ENCODE measurements at regions not wholly inside any gene's neighbourhood (a gene's known extent, or its start where the extent isn't known, plus 50 kb on each side); places are given as distances from the start of the nearest gene placed in this dataset.
A peak's percentile ranks its signal among the peaks of the same experiment; 100 is the strongest.

DNA sequence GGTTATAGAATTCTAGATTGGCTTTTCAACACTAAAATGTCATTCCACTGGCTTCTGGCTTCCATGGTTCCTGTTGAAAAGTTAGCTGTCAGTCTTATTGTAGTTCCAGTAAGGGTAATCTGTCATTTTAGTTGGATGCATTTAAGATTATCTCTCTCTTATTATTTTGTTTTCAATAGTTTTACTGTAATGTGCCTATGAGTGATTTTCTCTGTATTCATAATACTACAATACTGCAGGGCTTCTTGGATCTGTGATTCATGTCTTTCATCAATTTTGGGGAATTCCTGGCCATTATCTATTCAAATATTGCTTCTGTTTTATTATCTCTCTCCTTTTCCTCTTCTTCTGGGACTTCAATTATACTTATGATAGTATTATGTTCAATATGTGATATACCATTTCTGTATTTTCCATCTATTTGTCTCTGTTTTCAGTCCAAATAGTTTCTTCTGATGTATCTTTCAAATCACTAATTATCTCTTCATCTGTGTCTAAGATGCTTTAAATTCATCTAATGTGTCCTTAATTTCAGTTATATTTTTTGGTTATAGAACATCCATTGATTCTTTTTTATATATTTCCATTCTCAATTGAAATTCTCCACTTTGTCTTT is 101.5 kb downstream of the KCTD15 start:
- no peak for FAIRE-seq
- DNase-seq (ENCODE audit: low spot score): no peak

GRCh38 chr19:33900817-33901216 is 104.1 kb downstream of the KCTD15 start:
- DNase-seq (ENCODE audit: low spot score) (no peak), FAIRE-seq (no peak)

GRCh38 chr19:33902395-33902794 is 105.7 kb downstream of the KCTD15 start:
- no peak for DNase-seq (ENCODE audit: low spot score)
- no peak for FAIRE-seq

DNA sequence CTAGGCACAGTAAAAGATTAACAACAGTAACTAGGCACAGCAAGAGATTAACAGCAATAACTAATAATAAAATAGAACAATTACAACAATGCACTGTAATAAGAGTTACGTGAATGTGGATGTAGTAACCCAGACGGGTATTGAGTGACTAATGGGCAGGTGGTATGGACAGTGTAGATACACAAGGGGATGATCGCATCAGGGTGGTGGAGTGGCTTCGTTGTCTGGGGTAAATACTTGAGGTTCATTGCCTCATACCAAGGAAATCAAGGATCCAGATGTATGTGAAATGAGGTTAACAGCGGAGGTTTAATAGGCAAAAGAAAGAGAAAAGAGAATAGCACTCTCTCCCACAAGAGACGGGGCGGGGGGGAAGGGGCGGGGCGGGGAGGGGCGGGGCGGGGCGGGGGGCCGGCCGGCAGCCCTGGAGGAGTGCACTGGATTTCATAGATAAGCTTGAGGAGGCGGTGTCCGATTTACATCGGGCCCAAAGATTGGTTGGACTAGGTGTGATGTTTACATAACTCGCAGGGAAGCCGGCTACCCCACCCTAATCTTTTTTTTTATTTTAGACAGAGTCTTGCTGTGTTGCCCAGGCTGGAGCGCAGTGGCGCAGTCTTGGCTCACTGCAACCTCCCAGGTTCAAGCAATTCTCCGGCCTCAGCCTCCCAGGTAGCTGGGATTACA is 106.3 kb downstream of the KCTD15 start:
- no peak for DNase-seq (ENCODE audit: low spot score)
- FAIRE-seq: no peak

GRCh38 chr19:33903489-33903850 is 106.8 kb downstream of the KCTD15 start:
- DNase-seq (ENCODE audit: low spot score): no peak
- FAIRE-seq: no peak

- no peak for FAIRE-seq
These were observed 108.0 kb downstream of the KCTD15 start for GRCh38 chr19:33904681-33905080.

GRCh38 chr19:33905473-33905936 is 108.8 kb downstream of the KCTD15 start:
- no peak for DNase-seq (ENCODE audit: low spot score)

More at GRCh38 chr19:33904681-33905080, 108.0 kb downstream of the KCTD15 start:
- peak; percentile 34 for DNase-seq (ENCODE audit: low spot score)

GRCh38 chr19:33905937-33906577 is 109.4 kb downstream of the KCTD15 start:
- FAIRE-seq: no peak
- peak; percentile 31 for DNase-seq (ENCODE audit: low spot score)

More at GRCh38 chr19:33905473-33905936, 108.8 kb downstream of the KCTD15 start:
- FAIRE-seq: no peak

DNA sequence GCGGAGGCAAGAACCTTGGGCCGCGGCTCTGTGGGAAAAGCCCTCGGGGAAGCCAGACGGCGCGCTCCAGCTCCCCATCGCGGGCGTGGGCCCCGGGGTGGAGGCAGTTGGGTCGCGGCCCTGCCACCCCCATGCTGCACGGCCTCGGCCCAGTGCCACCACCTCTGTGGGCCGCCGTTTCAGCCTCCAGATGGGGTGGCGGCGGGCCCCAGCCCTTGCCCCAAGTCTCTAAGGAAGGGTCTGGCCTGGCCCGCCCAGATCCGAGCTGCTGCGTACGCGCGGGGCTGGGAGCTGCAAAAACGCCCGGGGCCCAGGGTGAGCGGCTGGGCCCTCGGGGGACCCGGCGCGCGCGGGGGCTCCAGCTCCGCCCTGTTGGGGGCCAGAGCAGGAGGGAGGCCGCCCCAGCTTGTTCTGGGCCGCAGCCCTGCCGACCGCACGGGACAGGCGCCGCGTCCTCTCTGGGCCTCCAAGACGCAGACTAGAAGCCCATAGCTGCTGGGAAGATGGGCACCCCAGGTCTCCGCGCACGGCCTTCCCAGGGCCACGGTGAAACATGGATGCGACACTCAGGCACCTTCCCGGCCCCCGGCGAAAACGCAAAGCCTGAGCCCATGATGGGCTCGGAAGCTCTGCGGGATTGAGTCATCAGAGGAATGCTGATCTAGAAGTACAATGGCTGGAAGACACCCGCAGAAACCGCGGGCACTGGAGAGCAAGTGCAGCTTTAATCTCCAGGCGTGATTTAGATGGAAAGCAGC is 110.1 kb downstream of the KCTD15 start:
- FAIRE-seq (no peak), DNase-seq (ENCODE audit: low spot score) (no peak)

DNA sequence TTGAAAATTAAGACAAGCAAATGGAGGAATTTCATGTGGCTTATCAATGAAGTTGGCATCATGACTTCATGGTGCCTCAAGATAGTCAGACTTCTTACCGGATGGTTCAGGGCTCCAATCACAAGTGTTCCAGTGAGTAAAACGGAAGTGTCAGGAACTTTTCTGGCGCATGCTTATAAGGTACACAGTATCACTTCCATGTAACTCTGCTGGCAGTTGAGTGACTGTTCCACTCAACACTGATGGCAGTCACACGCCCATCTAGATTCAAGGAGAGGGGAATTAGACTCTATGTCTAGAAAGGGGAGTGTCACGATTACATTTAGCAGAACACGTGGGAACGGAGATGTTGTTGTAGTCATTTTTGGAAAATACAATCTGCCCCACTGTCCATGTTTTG is 114.3 kb downstream of the KCTD15 start:
- DNase-seq (ENCODE audit: low spot score) (no peak), FAIRE-seq (no peak)

GRCh38 chr19:33914599-33914998 is 117.9 kb downstream of the KCTD15 start:
- DNase-seq (ENCODE audit: low spot score) (no peak), FAIRE-seq (no peak)

- DNase-seq (ENCODE audit: low spot score) (no peak), FAIRE-seq (no peak)
These were observed 120.1 kb downstream of the KCTD15 start for GRCh38 chr19:33916792-33917191.

DNA sequence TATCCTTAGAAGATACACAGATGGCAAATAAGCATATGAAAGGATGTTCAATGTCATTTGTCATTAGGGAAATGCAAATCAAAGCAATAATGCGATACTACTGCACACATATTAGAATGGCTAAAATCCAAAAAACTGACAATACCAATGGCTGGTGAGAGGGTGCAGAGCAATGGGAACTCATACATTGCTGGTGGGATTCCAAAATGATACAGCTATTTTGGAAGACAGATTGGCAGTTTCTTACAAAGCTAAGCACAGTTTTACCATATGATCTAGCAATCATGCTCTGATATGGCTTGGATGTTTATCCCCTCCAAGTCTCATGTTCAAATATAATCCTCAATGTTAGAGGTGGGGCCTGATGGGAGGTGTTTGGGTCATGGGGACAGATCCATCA is 122.6 kb downstream of the KCTD15 start:
- DNase-seq (ENCODE audit: low spot score): no peak

DNA sequence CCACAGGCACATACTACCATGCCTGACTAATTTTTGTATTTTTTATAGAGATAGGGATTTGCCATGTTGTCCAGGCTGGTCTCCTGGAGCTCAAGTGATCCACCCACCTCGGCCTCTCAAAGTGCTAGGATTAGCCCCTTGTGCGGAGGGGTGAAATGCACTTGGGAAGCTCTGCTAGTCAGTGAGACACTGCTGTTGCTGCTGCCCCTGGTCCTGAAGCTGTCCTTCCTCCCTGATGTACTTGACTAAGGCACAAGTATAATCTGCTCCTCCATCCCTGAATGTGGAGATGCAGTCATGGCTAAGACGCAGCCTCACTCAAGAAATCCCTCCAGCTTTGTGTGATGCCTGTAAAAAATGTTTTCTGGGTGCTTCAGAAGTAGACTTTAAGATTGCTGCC is 124.5 kb downstream of the KCTD15 start:
- FAIRE-seq (no peak), DNase-seq (ENCODE audit: low spot score) (no peak)

More for the DNA sequence above, 122.6 kb downstream of the KCTD15 start:
- FAIRE-seq: no peak

- FAIRE-seq (no peak), DNase-seq (ENCODE audit: low spot score) (no peak)
These were observed 129.6 kb downstream of the KCTD15 start for GRCh38 chr19:33926306-33926705.

DNA sequence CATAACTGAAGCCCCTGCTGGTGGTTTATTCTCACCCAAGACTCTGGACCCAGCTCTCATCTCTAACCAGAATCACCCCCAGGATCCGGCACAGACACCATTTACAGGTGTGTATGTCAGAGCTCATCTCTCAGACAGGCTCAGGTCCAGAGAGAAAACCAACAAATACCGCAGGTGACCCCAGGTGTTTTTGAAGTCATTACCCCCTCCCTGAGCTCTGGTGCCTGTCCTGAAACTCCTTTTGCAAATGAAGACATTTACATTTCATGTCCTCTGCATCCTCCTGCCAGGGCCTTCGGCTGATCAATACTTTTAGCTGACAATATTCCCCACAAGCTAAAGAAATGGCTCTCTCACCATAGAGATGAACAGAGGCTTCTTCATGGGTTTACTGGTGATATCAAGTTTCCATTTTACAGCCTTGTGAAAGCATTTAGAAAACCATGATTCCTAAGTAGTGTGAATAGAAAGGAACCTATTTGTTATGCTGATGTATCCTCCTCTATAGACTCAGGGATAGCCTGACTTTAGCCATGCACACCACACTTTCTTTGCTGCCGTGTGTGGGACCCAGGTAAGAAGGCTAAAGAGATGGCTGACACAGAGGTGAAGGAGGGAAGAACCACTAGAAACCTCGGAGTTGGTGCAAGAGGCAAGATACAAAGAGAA is 131.3 kb downstream of the KCTD15 start:
- no peak for DNase-seq (ENCODE audit: low spot score)

DNA sequence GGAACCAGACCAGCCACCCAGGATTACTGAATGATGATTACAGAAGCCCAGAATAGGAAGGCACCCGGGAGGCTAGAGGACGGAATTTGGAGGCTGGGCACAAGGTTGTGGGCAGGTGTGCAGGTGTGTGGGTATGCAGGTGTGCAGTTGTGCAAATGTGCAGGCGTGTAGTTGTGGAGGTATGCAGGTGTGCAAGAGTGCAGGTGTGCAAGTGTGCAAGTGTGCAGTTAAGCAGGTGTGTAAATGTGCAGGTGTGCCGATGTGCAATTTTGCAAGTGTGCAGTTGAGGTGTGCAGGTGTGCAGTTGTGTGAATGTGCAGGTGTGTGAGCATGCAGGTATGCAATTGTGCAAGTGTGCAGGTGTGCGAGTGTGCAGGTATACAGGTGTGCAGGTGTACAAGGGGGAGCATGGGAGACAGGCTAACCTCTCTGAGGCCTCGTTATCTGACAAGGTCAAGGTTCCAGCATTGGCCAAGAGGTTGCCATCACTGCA is 131.8 kb downstream of the KCTD15 start:
- FAIRE-seq (peak; percentile 52), DNase-seq (ENCODE audit: low spot score) (no peak)

More for the DNA sequence above, 131.3 kb downstream of the KCTD15 start:
- FAIRE-seq: no peak

- no peak for DNase-seq (ENCODE audit: low spot score)
- FAIRE-seq: no peak
These were observed 137.3 kb downstream of the KCTD15 start for GRCh38 chr19:33933931-33934330.

DNA sequence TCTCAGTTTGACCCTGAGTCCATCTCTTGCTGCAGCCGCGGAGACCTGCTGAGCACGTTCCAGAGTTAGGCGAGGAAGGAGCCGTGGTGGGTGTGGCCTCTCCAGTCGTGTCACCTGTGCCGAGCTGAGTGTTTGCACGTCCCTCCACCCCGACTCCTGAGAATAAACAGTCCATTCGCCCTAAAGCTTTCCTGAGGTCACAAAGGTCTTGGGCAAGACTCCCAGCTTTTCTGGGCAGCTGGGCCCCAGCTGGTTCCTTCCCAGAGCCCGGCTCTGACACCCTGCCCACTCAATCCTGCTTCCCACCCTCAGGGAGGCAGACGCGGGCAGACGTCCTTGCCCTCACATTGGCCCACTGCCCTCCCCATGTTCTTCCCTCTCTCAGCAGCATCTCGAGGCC is 142.2 kb downstream of the KCTD15 start:
- FAIRE-seq: no peak

DNA sequence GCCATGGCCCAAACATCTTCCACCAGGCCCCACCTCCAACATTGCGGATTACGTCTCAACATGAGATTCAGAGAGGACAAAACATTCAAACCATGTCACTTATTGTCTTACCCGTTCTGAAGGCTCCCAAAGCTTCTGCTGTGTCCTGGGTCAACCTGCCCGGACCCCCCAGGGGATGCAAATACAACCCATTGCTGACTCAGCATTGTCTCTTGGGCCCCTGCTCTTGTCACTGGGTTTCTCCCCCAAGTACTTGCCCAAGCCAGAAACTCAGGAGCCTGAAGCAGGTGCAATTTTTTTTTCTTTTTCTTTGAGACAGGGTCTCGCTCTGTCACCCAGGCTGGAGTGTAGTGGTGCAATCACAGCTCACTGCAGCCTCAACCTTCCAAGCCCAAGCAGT is 144.5 kb downstream of the KCTD15 start:
- no peak for DNase-seq (ENCODE audit: low spot score)
- FAIRE-seq: no peak

More for the DNA sequence above, 142.2 kb downstream of the KCTD15 start:
- no peak for DNase-seq (ENCODE audit: low spot score)

Data from urothelium cell line (cell line).